ENCODE measurements at regions not wholly inside any gene's neighbourhood (a gene's known extent, or its start where the extent isn't known, plus 50 kb on each side); places are given as distances from the start of the nearest gene placed in this dataset.
"Not testable (repeated sequence)": the region's sequence is repeated elsewhere in the genome, so short reads cannot be mapped to it uniquely, and the experiment has no call there.

GRCh38 chr16:47866423-47866822, 289.4 kb downstream of the ABCC12 start:
- no peak for DNase-seq (ENCODE audit: low read depth)
- Histone ChIP-seq H3K36me3 (ENCODE audit: control insufficient read depth, insufficient read depth, low read length) (no peaks in the 10 kb centered on the region), H3K27me3 (ENCODE audit: control insufficient read depth, insufficient read depth, low read length) (no peaks in the 10 kb centered on the region), H3K4me3 (ENCODE audit: low read depth, low read length) (no peak overlapping the region)
- TF ChIP-seq, protein P1, sequence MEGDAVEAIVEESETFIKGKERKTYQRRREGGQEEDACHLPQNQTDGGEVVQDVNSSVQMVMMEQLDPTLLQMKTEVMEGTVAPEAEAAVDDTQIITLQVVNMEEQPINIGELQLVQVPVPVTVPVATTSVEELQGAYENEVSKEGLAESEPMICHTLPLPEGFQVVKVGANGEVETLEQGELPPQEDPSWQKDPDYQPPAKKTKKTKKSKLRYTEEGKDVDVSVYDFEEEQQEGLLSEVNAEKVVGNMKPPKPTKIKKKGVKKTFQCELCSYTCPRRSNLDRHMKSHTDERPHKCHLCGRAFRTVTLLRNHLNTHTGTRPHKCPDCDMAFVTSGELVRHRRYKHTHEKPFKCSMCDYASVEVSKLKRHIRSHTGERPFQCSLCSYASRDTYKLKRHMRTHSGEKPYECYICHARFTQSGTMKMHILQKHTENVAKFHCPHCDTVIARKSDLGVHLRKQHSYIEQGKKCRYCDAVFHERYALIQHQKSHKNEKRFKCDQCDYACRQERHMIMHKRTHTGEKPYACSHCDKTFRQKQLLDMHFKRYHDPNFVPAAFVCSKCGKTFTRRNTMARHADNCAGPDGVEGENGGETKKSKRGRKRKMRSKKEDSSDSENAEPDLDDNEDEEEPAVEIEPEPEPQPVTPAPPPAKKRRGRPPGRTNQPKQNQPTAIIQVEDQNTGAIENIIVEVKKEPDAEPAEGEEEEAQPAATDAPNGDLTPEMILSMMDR (IDR thresholded peaks at IDR 0.05; ENCODE audit: insufficient read depth, low read length, poor library complexity, severe bottlenecking) = no peak

DNA sequence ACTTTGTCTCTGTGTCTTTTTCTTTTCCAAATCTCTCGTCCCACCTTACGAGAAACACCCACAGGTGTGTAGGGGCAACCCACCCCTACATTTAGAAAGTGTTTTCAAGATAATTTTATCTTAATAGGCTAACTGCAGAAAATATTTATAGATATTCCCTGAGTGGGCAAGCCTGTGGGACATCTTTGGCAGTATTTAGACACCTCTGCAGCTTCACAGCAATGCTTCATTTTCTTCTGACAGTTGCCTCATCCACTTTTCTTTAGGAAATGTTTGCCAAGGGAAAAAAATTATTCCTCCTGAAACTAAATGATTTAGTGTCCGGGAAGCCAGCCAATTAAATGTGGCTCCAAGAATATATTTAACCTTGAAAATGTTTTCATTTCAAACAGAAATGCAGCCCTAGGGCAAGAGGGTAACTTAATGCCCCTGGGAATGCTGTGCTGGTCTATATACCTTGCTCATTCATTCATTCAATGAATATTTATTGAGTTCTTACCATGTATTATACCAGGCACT, 290.4 kb downstream of the ABCC12 start:
- DNase-seq (ENCODE audit: low read depth) = no peak
- no peaks in the 10 kb centered on the region for H3K27me3 ChIP-seq (ENCODE audit: control insufficient read depth, insufficient read depth, low read length)
- H3K4me3 ChIP-seq (ENCODE audit: low read depth, low read length) = no peak overlapping the region
- H3K36me3 ChIP-seq (ENCODE audit: control insufficient read depth, insufficient read depth, low read length) = no peaks in the 10 kb centered on the region
- TF ChIP-seq, protein P1 (IDR thresholded peaks at IDR 0.05; ENCODE audit: insufficient read depth, low read length, poor library complexity, severe bottlenecking) = no peak

DNA sequence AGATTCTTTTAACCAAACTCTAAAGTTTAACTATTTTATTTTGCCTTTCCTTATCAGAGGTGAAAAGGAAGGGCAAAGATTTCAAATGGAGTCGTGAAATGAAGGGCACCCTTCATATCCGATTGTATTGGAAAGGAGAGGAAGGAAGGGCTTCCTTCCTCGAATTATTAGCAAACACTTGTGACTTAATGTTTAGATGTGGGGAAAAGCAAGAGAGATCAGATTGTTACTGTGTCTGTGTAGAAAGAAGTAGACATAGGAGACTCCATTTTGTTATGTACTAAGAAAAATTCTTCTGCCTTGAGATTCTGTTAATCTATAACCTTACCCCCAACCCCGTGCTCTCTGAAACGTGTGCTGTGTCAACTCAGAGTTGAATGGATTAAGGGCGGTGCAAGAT, 291.5 kb downstream of the ABCC12 start:
- H3K27me3 ChIP-seq (ENCODE audit: control insufficient read depth, insufficient read depth, low read length); H3K4me3 ChIP-seq (ENCODE audit: low read depth, low read length); DNase-seq (ENCODE audit: low read depth); H3K36me3 ChIP-seq (ENCODE audit: control insufficient read depth, insufficient read depth, low read length): not testable (repeated sequence)

- Histone ChIP-seq H3K4me3 (ENCODE audit: low read depth, low read length) (no peak overlapping the region), H3K27me3 (ENCODE audit: control insufficient read depth, insufficient read depth, low read length) (peaks cover 3% of the 10 kb centered on the region), H3K36me3 (ENCODE audit: control insufficient read depth, insufficient read depth, low read length) (no peaks in the 10 kb centered on the region)
- DNase-seq (ENCODE audit: low read depth) = no peak
- TF ChIP-seq, protein P1 (IDR thresholded peaks at IDR 0.05; ENCODE audit: insufficient read depth, low read length, poor library complexity, severe bottlenecking) = no peak
Measured at GRCh38 chr16:47861999-47862398, 293.8 kb downstream of the ABCC12 start.

DNA sequence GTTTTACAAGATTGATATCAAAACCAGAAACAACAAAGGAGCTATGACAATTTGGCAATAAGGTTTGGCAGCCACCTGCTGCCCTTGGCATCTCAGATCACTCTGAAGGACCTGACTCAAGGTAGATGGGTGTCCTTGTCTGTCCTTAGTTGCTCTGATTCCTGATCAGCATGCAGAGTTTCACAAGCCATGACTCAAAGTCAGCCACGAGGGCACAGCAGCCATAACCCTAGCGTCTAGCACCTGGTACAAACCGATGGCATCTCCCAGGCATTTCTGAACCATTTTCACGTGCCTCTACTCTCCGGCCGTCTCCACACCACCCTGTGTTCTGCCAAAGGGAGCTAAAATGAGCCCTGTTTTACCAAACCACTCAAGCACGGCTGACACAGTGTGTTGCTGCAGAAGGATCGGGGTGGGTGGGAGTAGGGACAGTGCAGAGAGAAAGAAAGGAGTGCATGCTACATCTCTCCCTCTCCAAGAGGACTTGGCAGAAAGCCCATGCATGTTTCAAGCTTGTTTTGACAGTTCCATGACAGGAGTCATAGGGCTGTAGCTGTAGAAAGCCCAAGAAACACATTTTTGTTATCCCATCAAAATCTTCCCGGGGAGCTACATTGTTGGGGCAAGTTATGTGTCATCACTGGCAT, 297.3 kb downstream of the ABCC12 start:
- no peak for DNase-seq (ENCODE audit: low read depth)

GRCh38 chr16:47855431-47855830, 300.4 kb downstream of the ABCC12 start:
- TF ChIP-seq, protein P1 (IDR thresholded peaks at IDR 0.05; ENCODE audit: insufficient read depth, low read length, poor library complexity, severe bottlenecking) = no peak
- H3K36me3 ChIP-seq (ENCODE audit: control insufficient read depth, insufficient read depth, low read length) = no peaks in the 10 kb centered on the region
- no peak for DNase-seq (ENCODE audit: low read depth)
- H3K27me3 ChIP-seq (ENCODE audit: control insufficient read depth, insufficient read depth, low read length) = peaks cover 3% of the 10 kb centered on the region
- H3K4me3 ChIP-seq (ENCODE audit: low read depth, low read length) = no peak overlapping the region

More for the DNA sequence above, 297.3 kb downstream of the ABCC12 start:
- Histone ChIP-seq H3K36me3 (ENCODE audit: control insufficient read depth, insufficient read depth, low read length) (no peaks in the 10 kb centered on the region), H3K4me3 (ENCODE audit: low read depth, low read length) (no peak overlapping the region), H3K27me3 (ENCODE audit: control insufficient read depth, insufficient read depth, low read length) (peaks cover 3% of the 10 kb centered on the region)
- TF ChIP-seq, protein P1 (IDR thresholded peaks at IDR 0.05; ENCODE audit: insufficient read depth, low read length, poor library complexity, severe bottlenecking) = no peak

Data from kidney epithelial cell (primary cell).